SK-N-SH treated with all-trans-retinoic acid at 6 μM for 48 hours (cell line): ENCODE measurements at regions not wholly inside any gene's neighbourhood (a gene's known extent, or its start where the extent isn't known, plus 50 kb on each side); places are given as distances from the start of the nearest gene placed in this dataset.

Experiments
- BACH2 ChIP-seq: fragments of 250-450 bp; sonication (Bioruptor Pico); IDR thresholded peaks from 2 replicates; pipeline ENCODE4 v1.9.0; 2021; ENCODE audit warnings: mild to moderate bottlenecking, borderline replicate concordance
- CREB5 ChIP-seq: fragments of 250-450 bp; sonication (Bioruptor Pico); IDR thresholded peaks from 2 replicates; pipeline ENCODE4 v1.5.1; 2020; ENCODE audit warnings: low read depth, mild to moderate bottlenecking, moderate library complexity
- GLIS3 ChIP-seq: fragments of 250-450 bp; sonication (Bioruptor Pico); IDR thresholded peaks from 2 replicates; pipeline ENCODE4 v1.5.0; 2020; ENCODE audit warnings: mild to moderate bottlenecking, moderate library complexity
- PATZ1 ChIP-seq: fragments of 250-450 bp; sonication (Bioruptor Pico); IDR thresholded peaks from 2 replicates; pipeline ENCODE4 v1.8.0; 2020; ENCODE audit warnings: mild to moderate bottlenecking, moderate library complexity, borderline replicate concordance
- RARB ChIP-seq: fragments of 250-450 bp; sonication (Bioruptor Pico); IDR thresholded peaks from 2 replicates; pipeline ENCODE4 v1.8.0; 2021; ENCODE audit warnings: mild to moderate bottlenecking, moderate library complexity
- SNAI2 ChIP-seq: fragments of 250-450 bp; sonication (Bioruptor Pico); IDR thresholded peaks from 2 replicates; pipeline ENCODE4 v1.5.0; 2020; ENCODE audit warnings: mild to moderate bottlenecking, moderate library complexity
- TSHZ2 ChIP-seq: fragments of 250-450 bp; sonication (Bioruptor Pico); IDR thresholded peaks from 2 replicates; pipeline ENCODE4 v1.5.0; 2020; ENCODE audit warnings: mild to moderate bottlenecking, moderate library complexity
- ZFP3 ChIP-seq: fragments of 250-450 bp; sonication (Bioruptor Pico); IDR thresholded peaks from 2 replicates; pipeline ENCODE4 v1.5.0; 2020; ENCODE audit warnings: mild to moderate bottlenecking, moderate library complexity
- ZFP30 ChIP-seq: fragments of 450-650 bp; formaldehyde crosslinking; IDR thresholded peaks from 2 replicates; pipeline ENCODE4 v1.5.0; 2022; ENCODE audit warnings: mild to moderate bottlenecking, moderate library complexity
- ZNF70 ChIP-seq: fragments of 450-650 bp; formaldehyde crosslinking; IDR thresholded peaks from 2 replicates; pipeline ENCODE4 v1.5.0; 2020; ENCODE audit warnings: mild to moderate bottlenecking, moderate library complexity
- ZNF8 ChIP-seq: fragments of 450-650 bp; formaldehyde crosslinking; IDR thresholded peaks from 2 replicates; pipeline ENCODE4 v1.5.0; 2020; ENCODE audit warnings: mild to moderate bottlenecking, moderate library complexity

GRCh38 chr1:79388694-79389361 lies 382.3 kb upstream of the ADGRL4 start:
- TF ChIP-seq ZNF70 (CRISPR knock-in tag) (no peak), ZFP3 (no peak), PATZ1 (CRISPR knock-in tag) (no peak), ZFP30 (no peak), SNAI2 (CRISPR knock-in tag) (no peak), RARB (CRISPR knock-in tag) (no peak), TSHZ2 (CRISPR knock-in tag) (no peak), GLIS3 (CRISPR knock-in tag) (no peak), ZNF8 (no peak), CREB5 (no peak), BACH2 (CRISPR knock-in tag) (no peak)
